ENCODE measurements at regions not wholly inside any gene's neighbourhood (a gene's known extent, or its start where the extent isn't known, plus 50 kb on each side); places are given as distances from the start of the nearest gene placed in this dataset.

DNA sequence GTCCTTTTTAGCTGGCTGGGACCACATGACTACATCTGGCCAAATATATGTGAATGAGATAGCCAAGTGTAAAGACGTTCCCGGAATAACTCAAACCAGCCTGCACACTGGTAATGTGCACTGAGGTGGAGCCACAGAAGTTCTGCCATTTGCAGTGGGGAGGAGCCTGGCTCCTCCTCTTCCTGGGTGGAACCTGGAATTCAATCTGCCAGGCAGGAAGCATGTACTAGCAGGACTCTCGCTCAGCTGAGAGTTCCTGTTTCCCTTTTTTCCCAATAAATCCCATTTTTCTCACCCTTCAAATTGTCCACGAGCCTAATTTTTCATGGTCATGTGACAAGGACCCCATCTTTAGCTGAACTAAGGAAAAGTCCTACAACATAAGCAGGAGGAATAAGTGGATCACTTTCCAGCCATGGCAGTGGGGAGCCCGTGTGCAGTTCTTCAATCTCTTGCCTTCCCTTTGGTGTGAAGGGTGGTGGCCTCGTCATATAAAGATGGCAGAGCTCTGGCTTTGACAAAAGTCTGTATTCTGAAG lies 183.2 kb downstream of the UXS1 start:
- Histone ChIP-seq H3K36me3 (no peaks in the 10 kb centered on the region), H3K4me3 (no peak overlapping the region), H3K27me3 (no peaks in the 10 kb centered on the region), H3K27ac (no peak overlapping the region), H3K4me1 (no peaks in the 10 kb centered on the region), H3K9me3 (no peaks in the 10 kb centered on the region)
- DNase-seq (no peak), ATAC-seq (no peak), FAIRE-seq (no peak)
- TF ChIP-seq, protein P1, sequence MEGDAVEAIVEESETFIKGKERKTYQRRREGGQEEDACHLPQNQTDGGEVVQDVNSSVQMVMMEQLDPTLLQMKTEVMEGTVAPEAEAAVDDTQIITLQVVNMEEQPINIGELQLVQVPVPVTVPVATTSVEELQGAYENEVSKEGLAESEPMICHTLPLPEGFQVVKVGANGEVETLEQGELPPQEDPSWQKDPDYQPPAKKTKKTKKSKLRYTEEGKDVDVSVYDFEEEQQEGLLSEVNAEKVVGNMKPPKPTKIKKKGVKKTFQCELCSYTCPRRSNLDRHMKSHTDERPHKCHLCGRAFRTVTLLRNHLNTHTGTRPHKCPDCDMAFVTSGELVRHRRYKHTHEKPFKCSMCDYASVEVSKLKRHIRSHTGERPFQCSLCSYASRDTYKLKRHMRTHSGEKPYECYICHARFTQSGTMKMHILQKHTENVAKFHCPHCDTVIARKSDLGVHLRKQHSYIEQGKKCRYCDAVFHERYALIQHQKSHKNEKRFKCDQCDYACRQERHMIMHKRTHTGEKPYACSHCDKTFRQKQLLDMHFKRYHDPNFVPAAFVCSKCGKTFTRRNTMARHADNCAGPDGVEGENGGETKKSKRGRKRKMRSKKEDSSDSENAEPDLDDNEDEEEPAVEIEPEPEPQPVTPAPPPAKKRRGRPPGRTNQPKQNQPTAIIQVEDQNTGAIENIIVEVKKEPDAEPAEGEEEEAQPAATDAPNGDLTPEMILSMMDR (IDR thresholded peaks at IDR 0.05) = no peak
- 84 to 88% methylated on average over 6 of the region's 6 CpGs for WGBS, 2 donors
- intact Hi-C loops (cut with DNase I) = no loop called here

DNA sequence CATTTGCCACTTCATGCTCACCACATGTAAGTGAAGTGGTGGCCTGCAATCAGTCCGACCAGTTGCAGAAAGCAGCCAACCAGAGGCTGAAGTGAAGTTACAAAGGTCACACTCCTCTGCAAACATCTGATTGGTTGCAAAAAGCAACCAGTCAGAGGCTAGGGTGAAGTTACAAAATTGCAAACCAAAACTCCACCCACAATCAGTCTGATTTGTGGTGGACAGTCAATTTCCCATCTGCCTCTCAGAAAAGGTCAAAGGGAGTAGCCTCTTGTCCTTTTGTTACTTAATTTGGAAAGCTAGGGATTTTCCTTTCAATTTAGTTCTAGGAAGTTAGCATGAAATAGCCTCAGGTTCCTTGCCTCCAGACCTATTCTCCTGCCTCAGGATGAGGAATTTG lies 185.0 kb downstream of the UXS1 start:
- intact Hi-C loops (cut with DNase I) = no loop called here
- no peak for FAIRE-seq
- no peak for ATAC-seq

DNA sequence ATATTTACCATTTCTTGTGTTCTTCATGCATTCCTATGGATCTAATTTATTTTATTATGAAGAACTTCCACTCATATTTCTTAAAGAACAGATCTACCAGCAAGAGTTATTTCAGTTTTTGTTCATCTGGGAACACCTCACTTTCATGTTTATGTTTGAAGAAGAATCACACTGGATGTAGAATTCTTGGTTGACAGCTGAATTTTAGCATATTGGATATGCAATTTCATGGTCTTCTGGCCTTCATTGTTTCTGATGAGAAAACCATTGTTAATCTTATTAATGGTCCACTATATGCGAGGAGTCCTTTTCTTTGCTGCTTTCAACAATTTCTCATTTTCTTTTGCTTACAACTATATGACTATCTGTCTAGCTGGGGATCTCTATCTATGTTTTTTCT lies 189.2 kb downstream of the UXS1 start:
- no peaks in the 10 kb centered on the region for H3K36me3 ChIP-seq
- ATAC-seq (no peak), FAIRE-seq (no peak), DNase-seq (no peak)
- 94 to 95% methylated on average over 1 of the region's 1 CpG for WGBS, 2 donors
- TF ChIP-seq, protein P1 (IDR thresholded peaks at IDR 0.05) = no peak
- H3K9me3 ChIP-seq = no peaks in the 10 kb centered on the region
- no peak overlapping the region for H3K4me3 ChIP-seq
- no peaks in the 10 kb centered on the region for H3K4me1 ChIP-seq
- no peaks in the 10 kb centered on the region for H3K27me3 ChIP-seq
- intact Hi-C loops (cut with DNase I) = no loop called here
- no peak overlapping the region for H3K27ac ChIP-seq

More for the DNA sequence above, 185.0 kb downstream of the UXS1 start:
- Histone ChIP-seq H3K27me3 (no peaks in the 10 kb centered on the region), H3K9me3 (no peaks in the 10 kb centered on the region), H3K4me3 (no peak overlapping the region), H3K4me1 (no peaks in the 10 kb centered on the region), H3K27ac (no peak overlapping the region), H3K36me3 (no peaks in the 10 kb centered on the region)
- DNase-seq = no peak
- TF ChIP-seq, protein P1 (IDR thresholded peaks at IDR 0.05) = no peak
- 60 to 63% methylated on average over 1 of the region's 1 CpG for WGBS, 2 donors

DNA sequence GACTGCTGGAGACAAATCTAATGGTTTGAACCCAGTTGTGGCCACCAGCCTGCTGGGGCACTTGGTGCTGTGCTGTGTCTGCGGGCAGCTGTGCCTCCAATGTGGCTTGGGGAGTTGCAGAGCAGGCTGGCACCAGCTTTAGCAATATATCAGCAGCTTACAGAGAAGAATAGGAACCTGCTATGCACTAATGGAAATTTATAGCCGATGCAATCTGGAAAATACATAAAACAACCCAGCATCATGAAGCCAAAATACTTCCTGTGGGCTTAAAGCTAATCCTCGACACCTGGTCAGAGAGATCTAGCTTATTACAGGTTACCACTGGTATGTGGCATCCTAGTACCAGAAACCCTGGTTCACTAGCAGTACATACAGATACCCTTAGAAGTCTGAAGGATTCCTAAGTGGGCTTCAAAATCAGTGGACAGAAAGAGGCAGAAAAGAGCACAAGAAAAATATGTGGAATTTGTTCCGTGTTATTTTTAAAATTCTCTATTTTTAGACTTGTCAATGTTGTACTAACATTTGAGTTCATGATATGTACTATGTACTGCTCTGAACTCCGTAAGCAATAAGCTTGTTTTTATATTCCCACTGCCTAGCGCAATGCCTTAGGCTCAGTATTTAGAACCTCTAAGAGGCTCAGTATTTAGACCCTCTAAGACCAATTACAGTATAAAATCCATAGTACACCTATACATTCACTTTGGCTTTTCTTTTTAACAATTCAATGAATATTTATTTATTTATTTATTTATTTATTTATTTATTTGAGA lies 194.7 kb downstream of the UXS1 start:
- no peak overlapping the region for H3K4me3 ChIP-seq
- no peaks in the 10 kb centered on the region for H3K4me1 ChIP-seq
- H3K9me3 ChIP-seq = no peaks in the 10 kb centered on the region
- intact Hi-C loops (cut with DNase I) = no loop called here
- ATAC-seq (no peak), DNase-seq (no peak), FAIRE-seq (no peak)
- no peaks in the 10 kb centered on the region for H3K36me3 ChIP-seq
- H3K27ac ChIP-seq = no peak overlapping the region
- H3K27me3 ChIP-seq = no peaks in the 10 kb centered on the region
- TF ChIP-seq, protein P1 (IDR thresholded peaks at IDR 0.05) = no peak
- 81 to 88% methylated on average over 6 of the region's 6 CpGs for WGBS, 2 donors

DNA sequence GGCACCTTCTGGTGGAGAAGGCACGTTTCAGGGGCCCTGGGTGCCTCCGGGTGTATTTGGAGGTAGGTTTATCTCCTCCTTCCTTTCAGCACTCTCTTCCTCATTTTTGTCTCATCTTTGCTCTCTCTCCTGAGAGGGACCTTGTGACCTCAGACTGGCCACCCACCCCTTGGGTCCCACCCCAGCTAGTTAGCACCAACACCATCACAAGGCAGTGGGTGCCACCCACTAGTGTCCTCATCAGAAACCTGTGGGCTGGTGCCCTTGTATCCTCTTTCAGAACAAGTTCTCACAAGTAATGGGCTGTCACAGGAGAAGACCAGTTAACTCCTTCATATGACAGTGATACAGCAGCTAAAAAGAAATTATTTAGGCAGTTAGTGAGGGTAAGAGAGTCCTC lies 196.4 kb downstream of the UXS1 start:
- DNase-seq (no peak), ATAC-seq (no peak), FAIRE-seq (no peak)
- intact Hi-C loops (cut with DNase I) = no loop called here
- no peaks in the 10 kb centered on the region for H3K4me1 ChIP-seq
- TF ChIP-seq, protein P1 (IDR thresholded peaks at IDR 0.05) = no peak
- no peak overlapping the region for H3K27ac ChIP-seq
- H3K4me3 ChIP-seq = no peak overlapping the region
- no peaks in the 10 kb centered on the region for H3K9me3 ChIP-seq
- no peaks in the 10 kb centered on the region for H3K27me3 ChIP-seq
- H3K36me3 ChIP-seq = no peaks in the 10 kb centered on the region
- 49 to 57% methylated on average over 2 of the region's 2 CpGs for WGBS, 2 donors

All from pancreas (tissue), 10 donors.